Central memory CD4-positive, alpha-beta T cell (primary cell): ENCODE measurements at regions not wholly inside any gene's neighbourhood (a gene's known extent, or its start where the extent isn't known, plus 50 kb on each side); places are given as distances from the start of the nearest gene placed in this dataset.

ENCODE experiments used
- DNase-seq: peaks from one replicate; pipeline ENCODE4 v3.0.0; 2022

GRCh38 chrX:14125462-14125861 lies 95.8 kb upstream of the GEMIN8 start:
- DNase-seq, result no peak

- DNase-seq, result no peak
These were observed 94.9 kb upstream of the GEMIN8 start for GRCh38 chrX:14124562-14124961.

GRCh38 chrX:14095702-14096101 lies 66.0 kb upstream of the GEMIN8 start:
- peak; percentile 13 for DNase-seq

GRCh38 chrX:14094191-14094590 lies 64.5 kb upstream of the GEMIN8 start:
- no peak for DNase-seq

- no peak for DNase-seq
These were observed 54.8 kb upstream of the GEMIN8 start for GRCh38 chrX:14084466-14084865.

- no peak for DNase-seq
These were observed 54.1 kb upstream of the GEMIN8 start for GRCh38 chrX:14083783-14084182.

GRCh38 chrX:14079891-14080430 lies 50.3 kb upstream of the GEMIN8 start:
- no peak for DNase-seq
